HG03432 (cell line): ENCODE measurements at regions not wholly inside any gene's neighbourhood (a gene's known extent, or its start where the extent isn't known, plus 50 kb on each side); places are given as distances from the start of the nearest gene placed in this dataset.

Experiments
- ATAC-seq: cut with Tn5 transposase; IDR thresholded peaks from one replicate; pipeline ENCODE4 v1.9.1; 2021; ENCODE audit warnings: mild to moderate bottlenecking, moderate library complexity; ENCODE audit not compliant: unreplicated experiment

- ATAC-seq = no peak
Observed at GRCh38 chr7:22589641-22590201, 89.7 kb upstream of the STEAP1B start.

GRCh38 chr7:22588351-22588750 lies 88.4 kb upstream of the STEAP1B start:
- no peak for ATAC-seq

- no peak for ATAC-seq
Observed at GRCh38 chr7:22587322-22587721, 87.3 kb upstream of the STEAP1B start.

- ATAC-seq = no peak
Observed at GRCh38 chr7:22586786-22587140, 86.8 kb upstream of the STEAP1B start.

- no peak for ATAC-seq
Observed at GRCh38 chr7:22586101-22586785, 86.3 kb upstream of the STEAP1B start.

GRCh38 chr7:22584179-22584578 lies 84.2 kb upstream of the STEAP1B start:
- ATAC-seq = peak; percentile 85

- no peak for ATAC-seq
Observed at GRCh38 chr7:22582863-22583622, 83.1 kb upstream of the STEAP1B start.

- no peak for ATAC-seq
Observed at GRCh38 chr7:22581099-22581498, 81.1 kb upstream of the STEAP1B start.

GRCh38 chr7:22579961-22580360 lies 80.0 kb upstream of the STEAP1B start:
- ATAC-seq = no peak

GRCh38 chr7:22578007-22578733 lies 78.2 kb upstream of the STEAP1B start:
- no peak for ATAC-seq

- ATAC-seq = no peak
Observed at GRCh38 chr7:22577470-22578001, 77.5 kb upstream of the STEAP1B start.

GRCh38 chr7:22576612-22577469 lies 76.9 kb upstream of the STEAP1B start:
- no peak for ATAC-seq

- ATAC-seq = no peak
Observed at GRCh38 chr7:22574754-22575520, 74.9 kb upstream of the STEAP1B start.

- ATAC-seq = no peak
Observed at GRCh38 chr7:22572937-22573336, 72.9 kb upstream of the STEAP1B start.

- ATAC-seq = no peak
Observed at GRCh38 chr7:22572292-22572691, 72.3 kb upstream of the STEAP1B start.

GRCh38 chr7:22571766-22572165 lies 71.8 kb upstream of the STEAP1B start:
- ATAC-seq = no peak

GRCh38 chr7:22569586-22570321 lies 69.8 kb upstream of the STEAP1B start:
- no peak for ATAC-seq

- no peak for ATAC-seq
Observed at GRCh38 chr7:22566592-22566991, 66.6 kb upstream of the STEAP1B start.

- ATAC-seq = no peak
Observed at GRCh38 chr7:22566176-22566575, 66.2 kb upstream of the STEAP1B start.
